ENCODE measurements at regions not wholly inside any gene's neighbourhood (a gene's known extent, or its start where the extent isn't known, plus 50 kb on each side); places are given as distances from the start of the nearest gene placed in this dataset.

GRCh38 chr1:244220410-244220809, 169.3 kb downstream of the ZBTB18 start:
- Histone ChIP-seq H3K4me1 (no peaks in the 10 kb centered on the region), H3K36me3 (ENCODE audit: control insufficient read depth, insufficient read depth, low read length) (no peaks in the 10 kb centered on the region), H3K27me3 (replicated peaks; ENCODE audit: control insufficient read depth, insufficient read depth, low read length) (no peaks in the 10 kb centered on the region), H3K4me3 (ENCODE audit: low read depth, low read length) (no peak overlapping the region), H3K9me3 (no peaks in the 10 kb centered on the region)
- CTCF ChIA-PET, result no interaction called here
- POLR2A ChIA-PET, result no interaction called here
- Mint-ChIP-seq H3K4me3 (ENCODE audit: unreplicated experiment) (no peak overlapping the region), H3K4me1 (ENCODE audit: low read depth, unreplicated experiment) (no peaks in the 10 kb centered on the region), H3K27me3 (ENCODE audit: insufficient read depth, unreplicated experiment) (peaks cover 6% of the 10 kb centered on the region), H3K9me3 (ENCODE audit: unreplicated experiment) (peaks cover 10% of the 10 kb centered on the region), H3K27ac (ENCODE audit: unreplicated experiment) (no peak overlapping the region), H3K36me3 (ENCODE audit: insufficient read depth, unreplicated experiment) (no peaks in the 10 kb centered on the region)
- intact Hi-C loops (cut with micrococcal nuclease; ENCODE audit: unreplicated experiment), result no loop called here
- no TSS peak for BruUV-seq (replicated peaks)
- no peak for DNase-seq
- TF ChIP-seq CTCF (IDR thresholded peaks at IDR 0.05; ENCODE audit: insufficient read depth in 1 of 2, low read depth in 1 of 2, low read length in 1 of 2, severe bottlenecking in 1 of 2, unreplicated experiment in 1 of 2), result no peak

- DNase-seq, result no peak
- POLR2A ChIA-PET, result no interaction called here
Observed at GRCh38 chr1:244221991-244222390, 170.9 kb downstream of the ZBTB18 start.

GRCh38 chr1:244224487-244225430, 173.7 kb downstream of the ZBTB18 start:
- no peaks in the 10 kb centered on the region for H3K9me3 ChIP-seq
- no TSS peak for BruUV-seq (replicated peaks)
- no peaks in the 10 kb centered on the region for H3K4me1 ChIP-seq
- Mint-ChIP-seq H3K27ac (ENCODE audit: unreplicated experiment) (no peak overlapping the region), H3K36me3 (ENCODE audit: insufficient read depth, unreplicated experiment) (no peaks in the 10 kb centered on the region), H3K4me1 (ENCODE audit: low read depth, unreplicated experiment) (no peaks in the 10 kb centered on the region), H3K4me3 (ENCODE audit: unreplicated experiment) (no peak overlapping the region), H3K27me3 (ENCODE audit: insufficient read depth, unreplicated experiment) (peaks cover 6% of the 10 kb centered on the region), H3K9me3 (ENCODE audit: unreplicated experiment) (peaks cover 10% of the 10 kb centered on the region)
- H3K36me3 ChIP-seq (ENCODE audit: control insufficient read depth, insufficient read depth, low read length), result no peaks in the 10 kb centered on the region
- intact Hi-C loops (cut with micrococcal nuclease; ENCODE audit: unreplicated experiment), result no loop called here
- no peak for TF ChIP-seq CTCF (IDR thresholded peaks at IDR 0.05; ENCODE audit: insufficient read depth in 1 of 2, low read depth in 1 of 2, low read length in 1 of 2, severe bottlenecking in 1 of 2, unreplicated experiment in 1 of 2)
- POLR2A ChIA-PET, result no interaction called here
- H3K27me3 ChIP-seq (replicated peaks; ENCODE audit: control insufficient read depth, insufficient read depth, low read length), result no peaks in the 10 kb centered on the region
- H3K4me3 ChIP-seq (ENCODE audit: low read depth, low read length), result no peak overlapping the region
- DNase-seq, result no peak
- CTCF ChIA-PET, result no interaction called here

More at GRCh38 chr1:244221991-244222390, 170.9 kb downstream of the ZBTB18 start:
- no peaks in the 10 kb centered on the region for H3K4me1 ChIP-seq
- H3K4me1 Mint-ChIP-seq (ENCODE audit: low read depth, unreplicated experiment), result no peaks in the 10 kb centered on the region
- no peak overlapping the region for H3K4me3 Mint-ChIP-seq (ENCODE audit: unreplicated experiment)
- BruUV-seq (replicated peaks), result no TSS peak
- H3K36me3 Mint-ChIP-seq (ENCODE audit: insufficient read depth, unreplicated experiment), result no peaks in the 10 kb centered on the region
- no peaks in the 10 kb centered on the region for H3K36me3 ChIP-seq (ENCODE audit: control insufficient read depth, insufficient read depth, low read length)
- peaks cover 10% of the 10 kb centered on the region for H3K9me3 Mint-ChIP-seq (ENCODE audit: unreplicated experiment)
- no peak overlapping the region for H3K4me3 ChIP-seq (ENCODE audit: low read depth, low read length)
- no peaks in the 10 kb centered on the region for H3K9me3 ChIP-seq
- no peak overlapping the region for H3K27ac Mint-ChIP-seq (ENCODE audit: unreplicated experiment)
- H3K27me3 Mint-ChIP-seq (ENCODE audit: insufficient read depth, unreplicated experiment), result peaks cover 6% of the 10 kb centered on the region
- CTCF ChIA-PET, result interaction anchor here (0.9 kb wide), 1 partner anchor 47 kb away, joined by 3 read pairs; no protein-coding TSS in a partner anchor
- TF ChIP-seq CTCF (IDR thresholded peaks at IDR 0.05; ENCODE audit: insufficient read depth in 1 of 2, low read depth in 1 of 2, low read length in 1 of 2, severe bottlenecking in 1 of 2, unreplicated experiment in 1 of 2), result no peak
- no peaks in the 10 kb centered on the region for H3K27me3 ChIP-seq (replicated peaks; ENCODE audit: control insufficient read depth, insufficient read depth, low read length)
- intact Hi-C loops (cut with micrococcal nuclease; ENCODE audit: unreplicated experiment), result no loop called here

All from Caco-2 (cell line).